Urothelium cell line (cell line): ENCODE measurements at regions not wholly inside any gene's neighbourhood (a gene's known extent, or its start where the extent isn't known, plus 50 kb on each side); places are given as distances from the start of the nearest gene placed in this dataset.

Source experiments
- DNase-seq: peaks from one replicate; pipeline ENCODE4 v3.0.0; 2011; ENCODE audit warnings: low spot score, mixed read lengths
- FAIRE-seq: peaks from 2 replicates; lab custom pipeline; 2011; peaks lifted over from hg19 to GRCh38; lab: Jason Lieb, UNC

- FAIRE-seq (no peak), DNase-seq (no peak)
These were observed 313.2 kb downstream of the ENC1 start for GRCh38 chr5:74327339-74327685.

GRCh38 chr5:74326571-74327338 lies 313.8 kb downstream of the ENC1 start:
- FAIRE-seq = no peak
- DNase-seq = peak; percentile 89

- DNase-seq = peak; percentile 19
- FAIRE-seq = no peak
These were observed 314.7 kb downstream of the ENC1 start for GRCh38 chr5:74325866-74326265.

GRCh38 chr5:74324556-74324955 lies 316.0 kb downstream of the ENC1 start:
- no peak for FAIRE-seq
- DNase-seq = no peak

GRCh38 chr5:74322944-74323343 lies 317.6 kb downstream of the ENC1 start:
- no peak for FAIRE-seq

GRCh38 chr5:74322191-74322590 lies 318.3 kb downstream of the ENC1 start:
- DNase-seq = no peak
- FAIRE-seq = no peak

More at GRCh38 chr5:74322944-74323343, 317.6 kb downstream of the ENC1 start:
- DNase-seq = no peak

- no peak for DNase-seq
These were observed 319.2 kb downstream of the ENC1 start for GRCh38 chr5:74321326-74321725.

GRCh38 chr5:74320526-74320925 lies 320.0 kb downstream of the ENC1 start:
- no peak for FAIRE-seq

More at GRCh38 chr5:74321326-74321725, 319.2 kb downstream of the ENC1 start:
- FAIRE-seq = no peak

GRCh38 chr5:74319076-74319475 lies 321.5 kb downstream of the ENC1 start:
- DNase-seq (no peak), FAIRE-seq (no peak)

More at GRCh38 chr5:74320526-74320925, 320.0 kb downstream of the ENC1 start:
- DNase-seq = no peak

- DNase-seq (peak; percentile 81), FAIRE-seq (peak; percentile 59)
These were observed 324.4 kb downstream of the ENC1 start for GRCh38 chr5:74316064-74316603.

GRCh38 chr5:74314906-74315305 lies 325.6 kb downstream of the ENC1 start:
- no peak for FAIRE-seq
- DNase-seq = no peak

- DNase-seq (no peak), FAIRE-seq (no peak)
These were observed 326.6 kb downstream of the ENC1 start for GRCh38 chr5:74313896-74314295.

GRCh38 chr5:74312746-74313145 lies 327.8 kb downstream of the ENC1 start:
- no peak for DNase-seq
- no peak for FAIRE-seq

- FAIRE-seq (no peak), DNase-seq (no peak)
These were observed 328.6 kb downstream of the ENC1 start for GRCh38 chr5:74311961-74312360.

- no peak for DNase-seq
- no peak for FAIRE-seq
These were observed 329.3 kb downstream of the ENC1 start for GRCh38 chr5:74310997-74311930.

GRCh38 chr5:74310386-74310785 lies 330.1 kb downstream of the ENC1 start:
- no peak for DNase-seq

GRCh38 chr5:74309050-74309449 lies 331.5 kb downstream of the ENC1 start:
- no peak for FAIRE-seq
- no peak for DNase-seq

More at GRCh38 chr5:74310386-74310785, 330.1 kb downstream of the ENC1 start:
- no peak for FAIRE-seq

- DNase-seq (no peak), FAIRE-seq (no peak)
These were observed 333.7 kb downstream of the ENC1 start for GRCh38 chr5:74306845-74307244.

- DNase-seq (no peak), FAIRE-seq (no peak)
These were observed 336.0 kb downstream of the ENC1 start for GRCh38 chr5:74304536-74304935.

GRCh38 chr5:74303578-74303977 lies 336.9 kb downstream of the ENC1 start:
- DNase-seq (no peak), FAIRE-seq (no peak)

GRCh38 chr5:74301576-74301975 lies 339.0 kb downstream of the ENC1 start:
- DNase-seq (no peak), FAIRE-seq (no peak)
